ENCODE measurements at regions not wholly inside any gene's neighbourhood (a gene's known extent, or its start where the extent isn't known, plus 50 kb on each side); places are given as distances from the start of the nearest gene placed in this dataset.

GRCh38 chr11:116182356-116182966 lies 590.3 kb downstream of the BUD13 start:
- no peaks in the 10 kb centered on the region for H3K27me3 Mint-ChIP-seq (ENCODE audit: low read depth)
- H3K27ac Mint-ChIP-seq = no peak overlapping the region
- H3K36me3 Mint-ChIP-seq = no peaks in the 10 kb centered on the region
- TF ChIP-seq, protein P1, sequence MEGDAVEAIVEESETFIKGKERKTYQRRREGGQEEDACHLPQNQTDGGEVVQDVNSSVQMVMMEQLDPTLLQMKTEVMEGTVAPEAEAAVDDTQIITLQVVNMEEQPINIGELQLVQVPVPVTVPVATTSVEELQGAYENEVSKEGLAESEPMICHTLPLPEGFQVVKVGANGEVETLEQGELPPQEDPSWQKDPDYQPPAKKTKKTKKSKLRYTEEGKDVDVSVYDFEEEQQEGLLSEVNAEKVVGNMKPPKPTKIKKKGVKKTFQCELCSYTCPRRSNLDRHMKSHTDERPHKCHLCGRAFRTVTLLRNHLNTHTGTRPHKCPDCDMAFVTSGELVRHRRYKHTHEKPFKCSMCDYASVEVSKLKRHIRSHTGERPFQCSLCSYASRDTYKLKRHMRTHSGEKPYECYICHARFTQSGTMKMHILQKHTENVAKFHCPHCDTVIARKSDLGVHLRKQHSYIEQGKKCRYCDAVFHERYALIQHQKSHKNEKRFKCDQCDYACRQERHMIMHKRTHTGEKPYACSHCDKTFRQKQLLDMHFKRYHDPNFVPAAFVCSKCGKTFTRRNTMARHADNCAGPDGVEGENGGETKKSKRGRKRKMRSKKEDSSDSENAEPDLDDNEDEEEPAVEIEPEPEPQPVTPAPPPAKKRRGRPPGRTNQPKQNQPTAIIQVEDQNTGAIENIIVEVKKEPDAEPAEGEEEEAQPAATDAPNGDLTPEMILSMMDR (IDR thresholded peaks at IDR 0.05; ENCODE audit: unreplicated experiment) = no peak
- no peaks in the 10 kb centered on the region for H3K9me3 Mint-ChIP-seq
- no peak for DNase-seq (ENCODE audit: low spot score in 2 of 2, unreplicated experiment in 2 of 2)
- no peak overlapping the region for H3K4me3 Mint-ChIP-seq
- peaks cover 27% of the 10 kb centered on the region for H3K4me1 Mint-ChIP-seq

DNA sequence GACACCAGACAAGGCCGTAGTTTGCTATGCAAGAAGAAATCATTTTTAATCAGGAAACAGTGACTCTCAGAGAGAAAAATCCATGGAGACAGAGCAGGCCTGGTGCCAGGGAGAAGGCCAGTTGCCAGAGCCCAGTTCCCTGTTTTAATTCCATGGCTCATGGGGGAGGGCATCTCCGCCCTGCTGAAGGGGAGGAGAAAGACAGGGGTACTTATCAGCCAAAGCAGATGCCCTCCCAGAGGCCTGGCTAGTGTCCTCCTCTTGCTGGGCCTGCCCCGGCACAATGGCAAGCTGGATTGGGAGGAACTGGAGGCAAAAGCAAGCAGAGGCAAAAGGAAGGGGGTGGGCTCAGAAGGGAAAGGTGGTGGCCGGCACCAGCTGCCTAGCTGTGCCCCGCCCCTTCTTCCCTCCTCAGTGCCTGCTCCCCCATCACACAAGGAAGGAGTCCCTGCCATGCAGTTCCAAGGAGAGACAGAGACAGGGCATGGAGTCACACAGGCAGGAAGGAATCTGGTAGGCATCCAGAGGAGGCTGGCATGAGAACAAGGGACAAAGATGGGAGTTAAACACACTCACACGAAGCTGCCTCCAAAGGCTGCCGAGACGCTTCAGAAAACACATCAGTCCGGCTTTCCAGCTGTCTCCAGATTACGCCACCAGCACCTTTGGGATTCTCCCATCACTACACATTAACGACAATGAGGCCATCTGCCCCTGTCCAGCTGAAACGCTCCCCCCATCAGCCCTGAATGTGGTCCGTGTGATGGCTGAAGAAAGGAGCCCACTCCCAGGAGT lies 591.8 kb downstream of the BUD13 start:
- Mint-ChIP-seq H3K4me3 (no peak overlapping the region), H3K27me3 (ENCODE audit: low read depth) (no peaks in the 10 kb centered on the region), H3K27ac (no peak overlapping the region), H3K9me3 (no peaks in the 10 kb centered on the region), H3K36me3 (no peaks in the 10 kb centered on the region), H3K4me1 (peaks cover 29% of the 10 kb centered on the region)
- no peak for DNase-seq (ENCODE audit: low spot score in 2 of 2, unreplicated experiment in 2 of 2)
- TF ChIP-seq, protein P1 (IDR thresholded peaks at IDR 0.05; ENCODE audit: unreplicated experiment) = no peak

- Mint-ChIP-seq H3K4me3 (no peak overlapping the region), H3K27ac (no peak overlapping the region), H3K36me3 (no peaks in the 10 kb centered on the region), H3K9me3 (no peaks in the 10 kb centered on the region), H3K27me3 (ENCODE audit: low read depth) (peaks cover 3% of the 10 kb centered on the region), H3K4me1 (peaks cover 24% of the 10 kb centered on the region)
- TF ChIP-seq, protein P1 (IDR thresholded peaks at IDR 0.05; ENCODE audit: unreplicated experiment) = no peak
- peak in 1 of 2 experiments; percentile 31 for DNase-seq (ENCODE audit: low spot score in 2 of 2, unreplicated experiment in 2 of 2)
Observed at GRCh38 chr11:116179401-116179800, 593.4 kb downstream of the BUD13 start.

- Mint-ChIP-seq H3K4me1 (peaks cover 18% of the 10 kb centered on the region), H3K4me3 (no peak overlapping the region), H3K27me3 (ENCODE audit: low read depth) (peaks cover 10% of the 10 kb centered on the region), H3K36me3 (no peaks in the 10 kb centered on the region), H3K27ac (no peak overlapping the region), H3K9me3 (no peaks in the 10 kb centered on the region)
- TF ChIP-seq, protein P1 (IDR thresholded peaks at IDR 0.05; ENCODE audit: unreplicated experiment) = no peak
- DNase-seq (ENCODE audit: low spot score in 2 of 2, unreplicated experiment in 2 of 2) = no peak
Observed at GRCh38 chr11:116177521-116178210, 595.1 kb downstream of the BUD13 start.

GRCh38 chr11:116176484-116177005 lies 596.2 kb downstream of the BUD13 start:
- TF ChIP-seq, protein P1 (IDR thresholded peaks at IDR 0.05; ENCODE audit: unreplicated experiment) = no peak
- H3K4me1 Mint-ChIP-seq = peaks cover 18% of the 10 kb centered on the region
- H3K27me3 Mint-ChIP-seq (ENCODE audit: low read depth) = peaks cover 11% of the 10 kb centered on the region
- no peaks in the 10 kb centered on the region for H3K36me3 Mint-ChIP-seq
- no peaks in the 10 kb centered on the region for H3K9me3 Mint-ChIP-seq
- no peak overlapping the region for H3K4me3 Mint-ChIP-seq
- DNase-seq (ENCODE audit: low spot score in 2 of 2, unreplicated experiment in 2 of 2) = no peak
- H3K27ac Mint-ChIP-seq = no peak overlapping the region

Measured in mesothelial cell of epicardium (in vitro differentiated cells).